GM19467 (cell line): ENCODE measurements at regions not wholly inside any gene's neighbourhood (a gene's known extent, or its start where the extent isn't known, plus 50 kb on each side); places are given as distances from the start of the nearest gene placed in this dataset.
"Not testable (repeated sequence)": the region's sequence is repeated elsewhere in the genome, so short reads cannot be mapped to it uniquely, and the experiment has no call there.

ENCODE experiments used
- ATAC-seq: cut with Tn5 transposase; IDR thresholded peaks from one replicate; pipeline ENCODE4 v1.9.1; 2021; ENCODE audit warnings: mild to moderate bottlenecking, moderate library complexity; ENCODE audit not compliant: unreplicated experiment

- no peak for ATAC-seq
Measured at GRCh38 chr3:194877291-194878119, 191.8 kb downstream of the FAM43A start.

- ATAC-seq, result no peak
Measured at GRCh38 chr3:194879126-194879877, 193.6 kb downstream of the FAM43A start.

- ATAC-seq, result no peak
Measured at GRCh38 chr3:194879991-194880939, 194.6 kb downstream of the FAM43A start.

GRCh38 chr3:194880940-194881925 is 195.6 kb downstream of the FAM43A start:
- no peak for ATAC-seq

- no peak for ATAC-seq
Measured at GRCh38 chr3:194884649-194885315, 199.1 kb downstream of the FAM43A start.

GRCh38 chr3:194885766-194886165 is 200.1 kb downstream of the FAM43A start:
- ATAC-seq, result no peak

- ATAC-seq, result no peak
Measured at GRCh38 chr3:194886836-194887235, 201.2 kb downstream of the FAM43A start.

- not testable (repeated sequence) for ATAC-seq
Measured at GRCh38 chr3:194888062-194888461, 202.4 kb downstream of the FAM43A start.

- no peak for ATAC-seq
Measured at GRCh38 chr3:194888916-194889315, 203.2 kb downstream of the FAM43A start.

- ATAC-seq, result no peak
Measured at GRCh38 chr3:194890091-194890490, 204.4 kb downstream of the FAM43A start.

- ATAC-seq, result no peak
Measured at GRCh38 chr3:194893121-194893987, 207.7 kb downstream of the FAM43A start.

GRCh38 chr3:194894538-194894937 is 208.9 kb downstream of the FAM43A start:
- ATAC-seq, result no peak

- ATAC-seq, result no peak
Measured at GRCh38 chr3:194900854-194901522, 215.3 kb downstream of the FAM43A start.

- not testable (repeated sequence) for ATAC-seq
Measured at GRCh38 chr3:194903447-194903846, 217.8 kb downstream of the FAM43A start.

GRCh38 chr3:194904999-194905398 is 219.3 kb downstream of the FAM43A start:
- ATAC-seq, result not testable (repeated sequence)

GRCh38 chr3:194905696-194906095 is 220.0 kb downstream of the FAM43A start:
- ATAC-seq, result no peak

GRCh38 chr3:194906229-194906629 is 220.5 kb downstream of the FAM43A start:
- no peak for ATAC-seq
